Activated CD8-positive, alpha-beta memory T cell treated with anti-CD3 and anti-CD28 coated beads, Interleukin-2, amount 50 U/mL, for 24 hours (primary cell): ENCODE measurements at regions not wholly inside any gene's neighbourhood (a gene's known extent, or its start where the extent isn't known, plus 50 kb on each side); places are given as distances from the start of the nearest gene placed in this dataset.
"Not testable (repeated sequence)": the region's sequence is repeated elsewhere in the genome, so short reads cannot be mapped to it uniquely, and the experiment has no call there.

Experiments used
- DNase-seq: peaks from one replicate; pipeline ENCODE4 v3.0.0-alpha.2; 2020; ENCODE audit errors: extremely low read depth

DNA sequence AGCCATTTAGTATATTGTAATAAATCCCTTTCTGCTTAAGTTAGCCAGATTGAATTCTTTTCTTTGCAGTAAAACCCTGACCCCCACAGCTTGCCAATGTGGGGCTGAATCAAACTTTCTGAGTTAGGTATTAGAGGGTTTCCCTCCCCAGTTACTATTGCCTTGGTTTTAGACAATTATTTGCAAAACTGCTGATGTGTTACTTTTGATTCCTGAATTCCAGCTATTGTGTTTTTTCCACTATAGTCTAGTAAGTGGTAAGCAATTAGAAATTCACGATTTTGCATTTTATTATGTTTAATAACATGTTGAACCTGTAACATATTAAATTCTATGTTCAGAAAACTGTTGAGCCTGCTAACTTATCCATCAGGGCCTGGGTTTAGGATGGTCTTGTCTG is 391.5 kb downstream of the DLEU7 start:
- no peak for DNase-seq

DNA sequence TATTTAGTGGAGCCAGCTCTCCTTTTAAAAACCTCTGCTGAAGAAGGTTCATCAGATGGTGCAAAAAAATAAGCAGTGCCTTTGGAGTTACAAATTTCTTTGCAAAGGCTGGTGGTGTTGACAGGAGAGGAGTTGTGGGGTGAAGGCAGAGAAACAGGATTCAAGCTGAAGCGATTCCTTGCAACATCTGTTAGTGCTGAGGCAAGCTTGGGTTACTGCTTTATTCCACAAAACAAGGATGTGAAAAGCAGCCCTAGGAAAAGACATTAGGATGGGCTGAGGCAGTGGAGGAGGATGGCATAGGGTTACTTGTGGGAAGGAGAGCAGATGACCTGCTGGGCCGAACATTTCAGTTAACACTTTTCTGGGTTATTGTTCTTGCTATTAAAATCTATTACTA is 390.7 kb downstream of the DLEU7 start:
- DNase-seq, result no peak

DNA sequence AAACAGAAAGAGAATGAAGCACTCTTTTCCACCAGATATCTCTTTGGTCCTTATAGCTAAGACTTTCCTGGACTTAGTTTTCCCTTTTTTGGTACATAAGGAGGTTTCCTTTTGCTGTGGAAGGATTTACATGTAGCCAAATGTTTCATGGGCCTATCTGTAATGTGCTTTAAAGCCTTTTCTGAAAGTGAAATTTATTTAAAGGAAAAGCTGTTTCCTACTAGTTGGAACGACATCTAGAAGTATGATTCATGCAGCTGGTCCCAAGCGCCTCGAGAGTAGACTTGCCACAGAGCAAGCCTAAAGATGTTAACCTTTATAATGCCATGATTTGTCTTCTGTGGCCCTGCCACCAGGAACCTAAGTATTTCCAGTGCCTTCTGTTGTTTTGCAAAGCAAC is 390.3 kb downstream of the DLEU7 start:
- DNase-seq, result no peak

DNA sequence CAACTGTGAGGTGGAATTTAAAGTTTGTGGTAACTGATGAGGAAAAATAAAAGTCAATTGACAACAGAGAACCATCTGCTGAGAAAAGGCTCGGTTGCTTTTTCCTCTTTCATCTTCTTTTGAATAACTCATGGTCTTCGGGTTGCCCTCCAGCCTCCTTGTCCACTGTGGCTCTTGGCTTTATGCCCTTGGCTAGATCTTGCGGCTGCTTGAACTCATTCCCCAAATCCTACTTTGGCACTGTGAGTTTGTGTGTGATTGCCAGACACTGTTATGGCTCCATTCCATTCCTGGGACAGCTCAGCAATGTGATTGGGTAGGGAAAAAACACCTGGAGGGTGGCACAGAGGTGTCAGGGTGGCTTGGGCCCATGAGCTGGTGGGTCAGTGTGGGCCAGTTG is 387.4 kb downstream of the DLEU7 start:
- no peak for DNase-seq

DNA sequence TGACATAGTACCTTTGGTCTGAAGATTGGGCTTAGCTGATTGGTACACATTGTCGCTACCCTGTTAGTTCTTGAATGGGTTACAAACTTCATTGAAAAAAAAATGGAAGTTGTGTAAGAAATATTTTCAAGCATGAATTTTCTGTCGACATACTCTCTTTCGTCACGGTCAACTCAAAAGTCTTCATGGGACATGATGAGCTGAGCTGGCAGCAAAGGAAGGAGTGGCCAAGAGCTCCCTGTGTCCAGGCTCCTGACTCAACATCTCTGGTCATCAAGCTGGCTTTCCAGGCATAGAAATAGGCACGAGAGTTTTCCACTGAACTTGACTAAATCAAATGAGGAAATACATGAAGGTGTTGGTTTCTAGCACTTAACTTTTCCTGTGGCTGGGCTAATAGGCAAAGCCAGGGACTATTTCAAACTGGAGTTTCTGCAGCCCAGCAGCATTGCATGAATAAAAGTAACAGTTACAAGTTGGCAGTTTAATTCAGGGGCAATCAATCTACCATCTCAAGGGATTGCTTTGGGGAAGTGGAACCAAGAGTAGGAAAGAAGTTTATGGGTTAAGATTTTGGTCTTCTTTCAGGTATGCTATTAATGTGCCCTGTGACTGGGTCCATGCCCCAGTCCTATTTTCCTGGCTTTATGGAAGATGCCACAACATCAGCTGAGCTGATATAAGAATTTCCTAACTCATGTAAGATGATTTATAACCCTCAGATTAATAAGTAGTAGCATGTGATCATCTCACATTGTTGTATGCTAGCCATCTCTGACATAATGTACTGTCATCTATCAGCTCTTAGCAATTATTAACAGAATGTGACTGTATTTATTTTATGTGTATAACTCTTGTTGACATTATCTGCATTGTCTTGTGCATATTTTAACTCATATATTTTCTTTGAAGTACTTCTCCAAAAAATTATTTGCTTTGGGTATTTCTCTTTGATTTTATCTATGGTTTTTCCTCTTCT is 385.8 kb downstream of the DLEU7 start:
- DNase-seq, result no peak

DNA sequence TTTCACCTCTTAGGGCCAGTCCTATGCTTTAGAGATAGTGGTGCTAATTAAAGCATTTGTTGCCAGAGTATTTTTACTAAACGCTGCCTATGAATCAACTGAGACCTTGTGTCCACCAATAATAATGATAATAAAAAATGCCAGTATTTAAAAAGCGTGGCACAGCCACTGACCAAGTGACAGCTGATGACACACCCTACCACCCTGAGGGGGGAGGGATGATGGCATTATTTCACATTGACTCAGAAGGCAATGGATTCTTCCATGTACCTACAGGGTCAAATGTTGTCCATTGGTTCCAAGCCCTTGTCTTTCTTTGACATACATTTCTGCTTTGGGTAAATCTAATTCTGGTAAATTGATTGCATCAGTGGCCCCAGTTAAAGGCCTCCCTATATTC is 384.4 kb downstream of the DLEU7 start:
- DNase-seq, result no peak

DNA sequence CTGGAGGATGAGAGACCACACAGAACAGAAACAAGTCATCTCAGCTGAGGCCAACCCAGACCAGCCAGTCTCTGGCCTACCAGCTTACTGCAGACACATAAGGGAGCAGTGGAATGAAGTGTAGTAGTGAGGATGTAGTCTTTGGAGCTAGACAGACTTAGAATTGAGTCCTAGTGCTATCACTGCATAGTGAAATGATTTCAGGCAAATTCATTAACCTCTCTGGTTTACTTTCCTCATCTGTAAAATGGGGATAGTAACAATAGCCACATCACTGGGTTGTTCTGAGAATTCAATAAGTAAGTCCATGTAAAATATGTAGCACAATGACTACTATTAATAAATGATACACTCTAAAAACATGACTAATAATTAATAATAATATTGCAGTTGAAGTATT is 383.8 kb downstream of the DLEU7 start:
- DNase-seq, result no peak

DNA sequence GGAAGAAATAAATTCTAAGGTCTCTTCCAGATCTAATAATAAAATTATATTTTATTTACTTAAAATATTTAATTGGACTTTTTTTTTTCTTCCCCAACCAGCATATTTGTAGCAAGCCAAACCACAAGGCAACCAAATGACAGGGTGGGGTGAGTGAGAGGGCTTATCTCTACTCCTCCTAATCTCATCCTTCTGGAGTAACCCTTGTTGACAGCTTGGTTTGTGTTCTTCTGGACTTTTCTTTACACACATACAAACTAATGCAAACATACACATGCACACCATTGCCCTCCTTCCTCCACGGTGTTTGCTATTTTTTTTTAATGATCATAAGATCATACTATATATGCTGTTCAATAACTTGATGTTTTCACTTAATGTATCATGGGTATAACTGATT is 383.1 kb downstream of the DLEU7 start:
- no peak for DNase-seq

DNA sequence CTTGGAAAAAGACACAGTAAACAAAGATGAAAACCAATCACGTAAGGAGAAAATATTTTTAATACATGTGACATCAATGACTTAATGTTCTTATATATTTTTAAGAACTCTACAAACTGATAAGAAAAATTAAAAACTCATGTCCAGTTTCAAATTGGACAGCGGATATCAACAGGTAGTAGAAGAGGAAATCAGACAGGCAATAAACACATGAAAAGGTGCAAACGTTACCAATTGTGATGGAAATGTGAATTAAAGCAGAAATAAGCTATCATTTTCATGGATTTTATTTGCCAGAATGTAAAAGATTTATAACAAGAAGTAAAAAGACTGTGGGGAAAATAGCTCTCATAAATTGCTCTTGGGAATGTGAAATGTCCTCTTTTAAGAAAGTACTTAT is 382.3 kb downstream of the DLEU7 start:
- DNase-seq, result no peak

DNA sequence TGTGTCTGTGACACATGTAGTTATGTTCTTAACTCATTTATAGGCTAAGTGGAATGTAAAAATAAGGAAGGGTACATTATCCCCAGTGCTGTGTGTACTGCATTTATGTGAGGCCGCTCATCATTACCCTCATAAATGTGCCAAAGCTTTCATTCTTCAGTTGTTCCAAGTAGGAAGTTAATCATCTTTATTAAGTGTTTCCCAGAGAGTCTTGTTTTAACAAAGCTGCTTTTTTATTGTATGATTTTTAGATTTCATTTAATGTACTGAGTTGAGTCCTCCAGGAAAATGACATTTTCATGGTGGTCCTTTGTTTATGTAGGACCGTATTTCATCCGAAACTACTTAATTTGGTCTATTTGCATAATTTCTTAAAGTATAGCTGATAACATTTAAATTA is 379.8 kb downstream of the DLEU7 start:
- no peak for DNase-seq

DNA sequence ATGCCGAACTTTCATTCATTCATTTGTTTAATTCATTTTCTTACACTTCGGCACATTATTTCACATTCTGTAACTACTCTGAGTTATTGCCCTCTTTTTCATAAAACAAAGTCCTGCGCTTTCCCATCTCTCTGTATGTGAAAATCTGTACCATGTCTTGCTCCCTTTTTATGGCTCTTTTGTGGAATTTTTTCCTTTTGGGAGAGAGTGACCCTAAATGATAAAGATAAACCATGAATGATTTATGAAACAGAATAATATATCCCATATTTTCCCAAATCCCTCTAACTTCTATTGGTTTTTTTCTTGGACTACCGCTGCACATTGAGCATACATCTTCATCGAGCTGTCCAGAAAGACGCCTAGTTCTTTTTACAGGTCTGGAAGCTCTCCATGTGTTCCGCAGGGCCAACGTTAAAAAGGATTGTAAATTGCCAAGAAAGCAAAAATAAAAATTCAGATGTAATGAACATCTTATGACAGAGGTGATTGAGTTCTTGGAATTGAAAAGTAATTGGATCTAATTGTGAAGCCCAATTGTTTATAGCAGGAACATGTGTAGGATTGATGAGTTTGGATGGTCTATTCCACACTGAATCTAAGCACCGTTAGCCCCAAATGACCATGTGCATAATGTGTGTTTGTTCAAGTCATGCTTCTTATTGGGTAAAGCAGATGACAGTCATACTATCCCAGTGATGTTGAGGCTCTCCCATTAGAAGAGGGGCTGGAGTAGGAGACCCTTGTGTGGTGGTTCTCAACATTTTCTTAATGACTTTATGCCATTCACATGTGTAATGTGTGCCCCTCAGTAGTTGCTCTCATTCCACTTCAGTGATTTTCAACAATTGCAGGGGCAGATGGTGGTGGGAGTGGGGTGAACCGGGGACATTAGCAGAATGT is 378.9 kb downstream of the DLEU7 start:
- DNase-seq, result no peak

DNA sequence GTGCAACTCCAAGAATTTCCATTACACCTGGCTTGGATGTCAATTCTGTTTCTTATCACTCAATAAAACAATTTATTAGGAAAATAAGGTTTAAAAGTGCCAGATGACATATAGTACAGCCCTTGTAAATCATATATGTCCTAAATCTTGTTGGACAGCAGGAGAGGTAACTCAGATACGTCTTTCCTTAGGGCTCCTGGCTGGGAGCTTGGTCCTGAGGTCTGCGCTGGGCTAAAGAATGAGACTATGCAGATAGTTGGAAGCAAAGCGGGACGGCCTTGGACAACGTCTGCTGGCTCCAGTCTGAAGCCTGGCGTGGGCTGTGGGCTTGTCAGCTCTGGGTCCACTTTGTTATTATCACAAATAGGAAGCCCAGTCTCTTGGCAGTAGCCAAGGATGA is 377.0 kb downstream of the DLEU7 start:
- DNase-seq, result no peak

DNA sequence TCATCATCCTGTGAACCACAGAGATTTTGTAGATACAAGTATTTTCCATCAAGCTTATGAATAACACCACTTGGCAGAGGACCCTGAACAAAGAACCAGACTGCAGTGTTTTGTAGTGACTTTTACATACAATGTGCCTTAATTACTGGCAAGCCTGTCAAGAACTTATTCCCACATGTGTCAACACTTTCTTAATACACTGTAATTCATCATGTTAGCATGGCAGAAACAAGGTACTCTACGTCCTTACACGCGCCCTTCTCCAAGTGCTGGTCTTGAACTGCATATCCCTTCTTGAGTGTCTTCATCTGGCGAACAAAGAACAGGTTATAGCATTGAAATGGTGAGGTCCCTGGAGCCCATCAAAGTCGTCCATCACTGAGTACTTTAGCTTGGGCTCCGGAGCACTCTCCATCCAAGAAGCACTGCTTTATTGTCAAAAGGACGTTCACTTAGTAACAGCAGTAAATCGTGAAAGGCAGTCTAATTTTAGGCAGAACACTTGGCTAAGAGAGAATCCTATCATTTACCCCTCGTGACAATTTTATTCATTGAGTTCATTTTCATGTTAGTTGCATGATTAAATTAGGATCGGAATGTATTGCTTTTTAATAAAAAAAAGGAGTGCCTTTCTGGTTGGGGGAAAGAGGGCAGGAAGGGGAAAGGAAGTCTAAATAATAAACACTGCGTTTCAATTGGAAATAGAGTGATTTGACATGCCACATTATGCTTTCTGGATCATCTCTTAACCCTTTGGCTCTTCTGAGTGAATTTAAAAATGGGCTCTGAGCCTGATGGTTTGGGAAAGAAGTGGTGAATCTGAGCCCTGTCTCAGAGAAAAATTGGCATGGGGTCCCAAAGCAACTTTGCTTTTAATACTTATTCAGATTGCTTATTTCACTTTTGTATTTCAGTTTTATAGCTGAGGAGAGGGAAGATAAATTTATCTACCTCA is 376.1 kb downstream of the DLEU7 start:
- DNase-seq, result no peak

DNA sequence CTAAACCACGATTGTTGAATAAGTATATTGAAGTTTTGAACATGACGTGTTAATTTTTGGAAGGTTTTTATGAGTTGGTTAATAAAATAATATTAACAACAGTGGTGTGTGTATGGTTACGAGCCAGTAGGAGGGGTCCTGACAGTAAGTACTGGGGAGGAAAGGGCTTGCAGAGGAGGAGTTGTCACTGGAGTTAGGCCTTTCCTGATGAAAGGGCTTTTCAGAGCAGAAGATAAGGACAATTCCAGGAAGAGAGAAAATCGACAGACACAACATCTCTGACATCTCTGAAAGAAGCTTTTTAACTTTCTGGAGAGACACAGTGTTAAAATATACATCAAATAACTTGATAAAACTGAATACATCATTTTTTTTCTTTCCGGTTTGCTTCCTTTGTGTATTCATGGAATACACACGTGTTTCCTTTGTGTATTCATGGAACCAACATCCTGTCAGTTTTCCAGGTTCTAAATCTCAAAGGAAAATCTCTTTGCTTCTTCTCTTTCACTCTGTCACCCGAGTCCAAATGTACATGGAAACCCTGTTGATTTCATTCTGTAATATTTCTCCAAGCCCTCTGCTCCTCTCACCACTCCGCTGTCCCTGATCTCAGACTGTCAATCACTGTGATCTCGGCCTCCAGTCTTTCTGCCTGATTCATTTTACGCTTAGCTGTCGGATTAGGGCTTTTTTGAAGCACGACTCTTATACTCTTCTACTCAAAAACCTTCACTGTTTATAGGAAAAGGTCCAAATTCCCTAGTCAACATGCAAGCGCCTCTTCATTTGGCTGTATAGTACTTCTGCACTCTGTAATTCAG is 374.4 kb downstream of the DLEU7 start:
- no peak for DNase-seq

DNA sequence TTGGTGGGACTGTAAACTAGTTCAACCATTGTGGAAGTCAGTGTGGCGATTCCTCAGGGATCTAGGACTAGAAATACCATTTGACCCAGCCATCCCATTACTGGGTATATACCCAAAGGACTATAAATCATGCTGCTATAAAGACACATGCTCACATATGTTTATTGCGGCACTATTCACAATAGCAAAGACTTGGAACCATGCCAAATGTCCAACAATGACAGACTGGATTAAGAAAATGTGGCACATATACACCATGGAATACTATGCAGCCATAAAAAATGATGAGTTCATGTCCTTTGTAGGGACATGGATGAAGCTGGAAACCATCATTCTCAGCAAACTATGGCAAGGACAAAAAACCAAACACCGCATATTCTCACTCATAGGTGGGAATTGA is 370.4 kb downstream of the DLEU7 start:
- not testable (repeated sequence) for DNase-seq

DNA sequence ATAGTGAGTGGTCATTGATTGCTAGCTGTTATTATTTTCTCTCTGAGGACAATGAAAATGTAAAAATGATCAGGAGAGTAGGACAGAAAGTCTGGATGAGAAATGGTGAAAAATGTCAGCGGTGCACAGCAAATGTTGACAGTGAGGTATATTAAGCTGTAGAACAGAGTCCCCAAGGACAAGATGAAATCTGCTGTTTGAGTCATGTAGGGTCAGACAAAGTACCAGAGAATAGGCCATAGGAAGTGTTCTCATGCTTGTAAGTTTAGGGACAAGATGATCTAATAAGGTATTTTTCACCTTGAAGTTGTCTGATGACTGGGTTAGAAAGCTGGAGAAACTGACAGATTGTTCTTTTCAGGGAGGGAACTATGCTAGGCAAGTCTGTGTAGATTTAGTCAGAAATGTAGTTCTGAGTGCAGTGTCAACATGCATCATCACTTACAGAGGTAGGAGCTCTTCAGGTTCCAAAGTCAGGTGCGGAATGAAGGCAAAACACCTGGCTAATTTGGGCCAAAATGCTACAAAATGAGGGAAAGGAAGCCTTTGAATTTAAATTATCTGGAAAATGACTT is 369.3 kb downstream of the DLEU7 start:
- DNase-seq, result no peak

DNA sequence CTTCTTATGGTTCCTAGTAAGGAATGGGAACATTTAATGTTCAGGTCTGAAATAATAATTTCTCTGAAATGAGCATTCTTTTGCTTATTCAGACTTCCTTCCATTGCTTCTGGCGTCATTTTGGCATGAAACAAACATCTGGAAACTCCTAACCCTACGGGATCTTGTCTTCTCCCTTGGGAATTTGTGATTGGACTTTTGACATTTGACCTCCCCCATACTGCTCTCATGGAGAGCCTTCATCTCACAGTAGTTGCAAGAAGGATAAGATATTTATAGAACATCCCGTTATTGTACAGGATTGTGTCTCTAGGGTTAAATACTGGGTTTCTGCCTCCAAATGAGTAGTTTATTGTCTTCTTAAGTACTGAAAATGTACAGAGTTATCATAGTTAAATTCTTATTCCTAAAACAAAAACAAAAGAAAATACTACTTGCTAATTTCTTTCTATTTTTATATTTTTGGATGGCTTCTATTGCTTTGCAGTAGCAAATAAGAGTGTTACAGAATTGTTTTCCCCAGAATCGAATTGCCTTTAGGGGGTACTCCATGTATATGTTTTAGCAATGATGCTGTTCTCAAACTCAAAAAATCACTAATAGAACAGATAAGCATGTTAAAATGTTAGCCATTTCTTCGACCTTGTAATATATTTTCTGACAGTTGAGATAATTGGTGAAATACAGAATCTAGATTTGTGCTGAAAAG is 366.8 kb downstream of the DLEU7 start:
- no peak for DNase-seq

DNA sequence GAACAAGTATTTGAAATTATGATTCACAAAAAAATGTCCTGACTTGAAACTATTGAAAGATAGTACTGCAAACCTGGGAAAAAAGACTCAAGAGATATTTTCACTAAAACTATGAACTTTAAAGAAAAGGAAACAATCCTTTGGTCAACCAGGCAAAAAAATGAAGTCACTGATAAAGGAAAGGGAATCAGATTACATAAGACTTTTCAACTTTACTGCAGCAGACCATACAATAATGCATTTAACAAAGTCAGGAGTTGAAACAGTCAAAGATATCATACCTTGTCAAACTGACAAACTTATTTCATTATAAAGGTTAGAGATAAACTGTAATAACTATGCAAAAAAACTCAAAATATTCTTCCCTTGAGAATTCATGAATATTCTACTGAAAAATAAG is 361.6 kb downstream of the DLEU7 start:
- no peak for DNase-seq

DNA sequence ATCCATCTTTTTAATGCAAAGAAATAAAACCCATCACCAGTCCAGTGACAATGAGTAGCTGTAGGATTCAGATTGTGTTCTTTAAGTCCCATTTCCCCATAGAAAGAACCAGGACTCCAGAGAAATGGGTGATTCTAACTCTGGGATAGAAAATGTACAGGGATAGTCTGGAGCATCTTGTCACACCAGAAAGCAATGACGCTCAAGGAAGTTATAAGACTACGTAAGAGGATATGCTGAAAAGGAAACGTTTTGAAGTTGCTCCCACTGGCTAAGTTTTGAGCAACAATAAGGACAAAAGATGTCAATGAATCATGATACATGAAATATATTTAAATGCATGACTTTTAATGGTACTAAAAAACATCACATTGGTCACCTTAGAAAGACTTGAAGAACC is 360.1 kb downstream of the DLEU7 start:
- DNase-seq, result no peak
